HG03159 (cell line): ENCODE measurements at regions not wholly inside any gene's neighbourhood (a gene's known extent, or its start where the extent isn't known, plus 50 kb on each side); places are given as distances from the start of the nearest gene placed in this dataset.
"Not testable (repeated sequence)": the region's sequence is repeated elsewhere in the genome, so short reads cannot be mapped to it uniquely, and the experiment has no call there.

Experiments
- ATAC-seq: cut with Tn5 transposase; IDR thresholded peaks from one replicate; pipeline ENCODE4 v1.9.1; 2021; ENCODE audit warnings: mild to moderate bottlenecking, moderate library complexity; ENCODE audit not compliant: unreplicated experiment

DNA sequence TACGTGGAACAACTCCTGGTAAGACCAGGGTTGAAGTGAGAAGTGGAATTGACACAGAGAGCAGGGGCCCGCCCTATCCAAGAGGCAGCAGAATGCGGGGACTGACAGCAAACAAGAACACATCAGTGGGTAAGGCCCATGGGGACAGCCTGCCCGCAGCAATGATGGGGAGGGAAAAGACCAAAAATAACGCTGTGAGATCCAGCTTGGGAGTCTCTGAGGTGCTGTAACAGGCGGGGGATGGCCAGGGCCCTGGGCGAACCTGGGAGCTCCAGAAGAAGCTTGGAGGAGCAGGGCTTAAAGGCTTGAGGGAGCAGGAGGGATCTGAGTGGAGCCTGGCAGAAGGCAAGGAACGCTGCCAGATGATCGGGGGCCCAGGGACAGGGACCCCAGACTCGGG lies 173.4 kb downstream of the TMEM200C start:
- ATAC-seq = no peak

DNA sequence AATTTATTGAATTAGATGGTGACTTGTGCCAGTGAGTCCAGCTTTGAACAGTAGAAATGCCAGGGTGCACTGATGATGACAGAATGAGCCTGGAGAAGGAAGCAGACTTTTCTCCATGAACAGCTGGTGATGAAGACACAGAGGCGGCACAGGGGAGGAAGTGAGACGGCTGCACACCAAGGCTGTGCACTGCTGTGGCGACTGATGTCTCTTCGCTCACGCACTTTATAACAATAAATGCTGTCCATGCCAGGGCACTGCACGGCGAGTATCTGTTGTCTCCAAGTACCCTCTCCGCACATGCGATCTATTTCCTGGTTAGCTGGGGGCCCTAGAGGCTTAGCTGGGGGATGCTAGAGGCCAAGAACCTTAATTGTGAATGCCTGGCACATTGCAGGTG lies 175.2 kb downstream of the TMEM200C start:
- no peak for ATAC-seq

DNA sequence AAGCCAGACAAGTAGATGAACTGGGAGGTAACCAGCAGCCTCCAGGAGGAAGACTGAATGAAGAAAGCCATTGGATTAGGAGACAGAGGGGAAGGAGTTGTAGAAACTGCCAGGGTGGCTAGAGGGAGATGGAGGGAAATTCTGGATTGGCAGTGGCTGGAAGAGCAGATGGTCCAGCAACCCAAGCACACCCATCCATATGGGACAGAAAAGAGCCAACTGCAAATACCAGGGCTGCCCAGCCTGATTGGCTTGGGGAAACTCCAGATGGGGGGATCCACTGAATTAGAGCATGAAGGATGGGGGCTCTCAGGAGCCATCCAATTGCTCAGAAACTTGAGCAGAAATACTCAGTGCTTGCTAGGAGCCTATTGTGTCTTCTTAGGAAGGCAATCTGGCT lies 173.5 kb upstream of the EPB41L3 start:
- no peak for ATAC-seq

DNA sequence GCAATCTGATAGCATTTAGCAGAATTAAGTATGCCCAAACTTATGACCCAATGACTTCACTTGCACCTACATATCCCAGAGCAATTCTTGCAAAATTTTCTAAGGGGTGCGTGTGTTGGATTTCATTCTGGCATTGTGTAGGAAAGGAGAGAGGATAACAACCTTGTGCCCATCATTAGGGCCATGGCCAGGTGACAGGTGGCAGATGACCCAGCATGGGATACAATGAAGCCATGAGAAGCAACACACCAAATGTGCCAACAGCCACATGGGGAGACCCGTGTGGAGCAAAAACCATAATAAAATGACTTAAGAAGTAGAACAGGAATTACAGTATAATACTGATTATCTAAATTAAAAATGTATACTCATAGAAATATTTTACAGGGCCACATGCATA lies 166.9 kb upstream of the EPB41L3 start:
- no peak for ATAC-seq

DNA sequence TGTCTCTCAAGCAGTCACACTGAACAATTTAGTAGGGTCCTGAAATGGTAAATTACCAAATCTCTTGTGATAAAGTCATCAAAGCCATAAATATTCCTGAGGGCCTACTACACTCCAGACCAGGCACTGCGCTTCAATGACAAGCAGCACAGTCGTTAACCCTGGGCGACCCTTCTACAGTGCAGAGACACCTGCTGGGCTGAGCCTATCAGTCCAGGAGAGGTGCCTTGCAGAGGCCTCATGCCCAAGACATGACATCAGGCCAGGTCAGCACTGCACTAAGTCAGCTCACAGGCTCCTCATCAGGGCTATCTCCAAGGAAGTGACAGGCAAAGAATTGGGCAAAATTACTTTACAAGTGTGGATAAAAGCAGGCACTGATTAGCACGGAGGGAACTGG lies 166.4 kb upstream of the EPB41L3 start:
- no peak for ATAC-seq

DNA sequence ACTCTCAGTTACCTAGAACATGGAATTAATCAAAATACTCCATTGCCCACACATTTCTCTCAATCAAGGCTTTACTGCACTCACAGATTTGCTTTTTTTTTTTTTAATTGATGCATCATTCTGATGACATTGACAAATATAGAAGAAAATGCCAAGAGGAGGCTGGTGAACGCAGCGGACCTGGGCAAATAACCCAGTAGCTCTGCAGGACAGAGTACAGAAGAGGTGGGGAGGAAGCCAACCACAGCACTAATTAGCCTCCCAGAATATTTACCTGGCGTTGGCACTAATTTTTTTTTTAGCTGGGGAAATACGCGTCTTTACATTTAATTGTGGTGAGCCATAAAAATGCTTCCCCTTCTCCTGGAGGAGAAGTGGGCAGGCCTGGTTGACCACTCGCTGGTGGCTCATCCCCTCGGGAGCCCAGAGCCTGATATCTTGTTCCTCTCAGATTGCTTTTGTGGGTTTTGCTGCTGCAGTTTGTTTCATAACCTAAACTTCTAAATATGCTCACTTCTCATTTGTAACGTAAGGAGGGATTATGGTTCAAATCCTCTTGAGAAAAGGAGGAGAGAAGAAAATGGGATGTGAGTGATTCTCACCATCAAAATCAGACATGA lies 165.8 kb upstream of the EPB41L3 start:
- no peak for ATAC-seq

DNA sequence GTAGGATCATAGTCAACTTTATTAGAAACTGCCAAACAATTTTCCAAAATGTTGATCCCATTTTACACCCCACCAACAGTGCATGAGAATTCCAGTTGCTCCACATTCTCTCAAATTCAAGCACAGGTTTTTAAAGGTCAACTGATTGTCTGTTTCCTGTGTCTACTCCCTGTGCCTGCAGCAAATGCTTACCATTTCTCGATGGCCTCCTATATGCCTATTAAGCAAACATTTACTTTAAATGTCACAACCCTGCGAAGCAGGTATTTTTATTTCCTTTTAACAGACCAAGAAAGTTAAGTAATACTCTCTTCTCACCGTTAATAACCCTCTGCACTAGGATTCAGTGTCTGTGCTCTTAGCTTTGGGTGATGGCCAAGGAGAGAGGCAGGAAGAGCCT lies 163.8 kb upstream of the EPB41L3 start:
- no peak for ATAC-seq

DNA sequence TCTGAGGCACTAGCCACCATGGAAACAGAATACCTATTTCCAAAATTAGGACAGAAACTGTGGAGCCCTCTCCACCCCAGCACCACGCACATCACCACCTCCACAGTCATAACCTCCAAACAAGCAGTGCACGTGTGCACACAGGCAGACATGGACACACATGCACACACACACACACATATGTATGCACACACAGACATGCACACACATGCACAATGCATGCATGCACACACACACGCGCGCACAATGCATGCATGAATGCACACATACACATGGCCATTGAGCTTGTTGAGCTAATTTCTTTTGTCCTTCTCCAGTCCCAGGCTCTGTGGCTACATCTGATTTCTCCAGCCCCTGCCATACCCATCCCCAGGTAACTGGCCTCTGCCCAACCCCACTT lies 161.6 kb upstream of the EPB41L3 start:
- no peak for ATAC-seq

DNA sequence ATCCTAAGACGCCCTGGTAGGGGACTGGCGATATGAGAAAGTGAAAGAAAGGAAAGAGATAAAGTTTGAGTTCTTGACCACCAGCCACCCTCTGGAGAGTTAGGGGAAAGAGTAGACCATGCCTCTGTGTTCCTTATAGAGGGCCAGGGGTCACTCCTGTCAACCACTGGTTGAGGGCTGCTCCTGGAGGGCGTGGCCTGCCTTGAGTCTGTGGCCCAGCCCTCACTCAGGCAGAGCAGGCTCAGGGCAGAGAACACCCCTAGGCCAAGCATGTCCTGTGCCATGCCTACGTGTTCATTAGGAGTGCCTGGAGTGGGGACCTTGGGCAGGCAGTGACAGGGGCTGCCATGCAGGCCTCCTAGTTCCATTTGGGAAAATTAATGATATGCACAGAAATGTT lies 161.1 kb upstream of the EPB41L3 start:
- no peak for ATAC-seq

DNA sequence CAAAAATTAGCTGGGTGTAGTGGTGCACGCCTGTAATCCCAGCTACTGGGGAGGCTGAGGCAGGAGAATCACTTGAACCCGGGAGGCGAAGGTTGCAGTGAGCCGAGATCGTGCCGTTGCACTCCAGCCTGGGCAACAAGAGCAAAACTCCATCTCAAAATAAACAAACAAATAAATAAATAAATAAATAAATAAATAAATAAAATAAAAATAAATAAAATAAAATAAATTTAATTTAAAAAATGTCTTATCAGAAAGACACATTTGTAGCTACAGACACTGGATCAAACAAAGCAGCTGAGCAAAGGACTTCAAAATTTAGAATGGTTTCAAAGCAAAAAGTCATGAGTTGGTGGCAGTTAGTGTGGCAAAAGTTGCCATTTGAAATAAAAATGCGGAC lies 158.2 kb upstream of the EPB41L3 start:
- ATAC-seq = not testable (repeated sequence)

DNA sequence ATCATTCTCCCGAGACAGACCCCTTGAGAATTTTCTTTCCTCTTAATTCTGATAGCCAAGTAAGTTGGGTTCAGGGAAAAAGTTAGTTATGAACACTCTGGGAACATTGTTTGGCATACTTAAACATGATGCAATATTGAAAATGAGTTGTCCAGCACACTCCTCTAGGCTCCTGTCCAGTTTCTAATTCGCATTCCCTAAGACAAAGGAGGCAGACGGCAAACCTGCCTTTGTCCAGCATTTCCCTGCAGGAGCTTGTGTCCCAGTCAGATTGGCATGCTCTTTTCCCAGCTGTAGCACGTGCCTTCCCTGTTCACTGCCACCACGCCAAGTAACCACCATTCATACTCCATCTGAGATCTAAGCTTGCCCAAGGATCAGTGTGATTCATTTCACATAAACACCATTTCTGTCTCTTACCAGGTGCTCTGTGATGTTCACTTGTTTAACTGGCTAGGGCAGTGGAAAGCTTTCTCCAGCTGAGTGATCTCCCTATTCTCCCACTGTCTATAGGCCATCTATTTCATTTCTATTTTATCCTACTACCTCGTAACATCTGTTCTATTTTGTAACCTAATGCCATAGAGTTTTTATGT lies 150.0 kb upstream of the EPB41L3 start:
- no peak for ATAC-seq

DNA sequence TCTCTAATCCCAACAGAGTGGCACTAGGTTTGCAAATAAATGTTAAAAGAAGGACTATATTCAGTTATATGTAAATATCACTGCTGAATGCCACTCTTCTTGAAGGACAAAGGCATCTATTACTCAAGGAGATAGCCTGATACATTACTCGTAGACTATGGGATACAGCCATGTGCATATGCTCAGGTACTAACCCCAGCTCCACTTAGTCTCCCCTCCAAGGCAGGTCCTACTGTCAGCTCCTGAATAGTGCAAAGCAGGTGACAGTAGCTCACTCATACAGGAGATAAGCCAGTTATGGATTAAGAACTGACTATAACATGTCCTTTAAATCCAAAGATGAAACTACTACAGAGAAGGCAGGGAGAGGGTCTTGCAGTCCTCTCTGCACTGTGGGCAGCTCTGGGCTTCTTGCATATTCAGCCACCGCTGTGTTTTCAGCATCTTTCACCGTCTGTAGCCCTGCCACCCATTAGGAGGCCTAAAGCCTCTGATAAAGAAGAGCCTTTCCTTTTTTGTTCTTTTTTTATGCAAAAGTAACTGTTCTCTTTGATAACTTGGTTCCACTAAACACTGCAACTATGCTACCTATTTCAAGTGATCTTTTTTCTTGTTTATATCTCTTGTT lies 135.1 kb upstream of the EPB41L3 start:
- no peak for ATAC-seq

DNA sequence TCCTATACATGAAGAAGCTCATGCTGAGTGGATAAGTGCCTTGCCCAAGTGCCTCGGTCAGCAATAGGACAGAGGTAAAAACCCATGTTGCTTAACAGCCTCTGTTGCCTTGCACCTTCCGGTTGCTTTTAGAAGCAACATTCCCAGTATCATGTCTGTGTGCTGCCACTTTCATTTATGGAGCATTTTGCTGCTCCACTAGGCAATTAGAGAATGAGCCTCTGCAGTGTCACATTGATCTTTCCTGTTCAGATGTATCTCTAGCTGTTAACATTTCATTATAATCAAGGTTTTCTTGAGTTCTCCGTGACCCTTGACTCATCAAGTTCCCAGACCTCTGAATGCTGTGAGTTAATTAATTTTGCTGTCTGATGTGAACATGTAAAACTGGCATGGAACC lies 134.5 kb upstream of the EPB41L3 start:
- ATAC-seq = no peak

DNA sequence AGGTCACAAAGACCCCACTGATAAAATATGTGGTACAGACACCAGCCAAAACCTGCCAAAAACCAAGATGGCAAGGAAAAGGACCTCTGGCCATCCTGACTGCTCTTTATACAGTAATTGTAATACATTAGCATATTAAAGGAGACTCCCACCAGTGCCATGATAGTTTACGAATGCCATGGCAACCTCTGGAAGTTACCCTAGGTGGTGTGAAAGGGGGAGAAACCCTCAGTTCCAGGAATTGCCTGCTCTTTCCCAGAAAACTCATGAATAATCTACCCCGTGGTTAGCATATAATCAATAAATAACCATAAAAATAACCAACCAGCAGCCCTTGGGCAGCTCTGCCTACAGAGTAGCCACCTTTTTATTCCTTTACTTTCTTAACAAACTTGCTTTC lies 129.8 kb upstream of the EPB41L3 start:
- ATAC-seq = no peak

DNA sequence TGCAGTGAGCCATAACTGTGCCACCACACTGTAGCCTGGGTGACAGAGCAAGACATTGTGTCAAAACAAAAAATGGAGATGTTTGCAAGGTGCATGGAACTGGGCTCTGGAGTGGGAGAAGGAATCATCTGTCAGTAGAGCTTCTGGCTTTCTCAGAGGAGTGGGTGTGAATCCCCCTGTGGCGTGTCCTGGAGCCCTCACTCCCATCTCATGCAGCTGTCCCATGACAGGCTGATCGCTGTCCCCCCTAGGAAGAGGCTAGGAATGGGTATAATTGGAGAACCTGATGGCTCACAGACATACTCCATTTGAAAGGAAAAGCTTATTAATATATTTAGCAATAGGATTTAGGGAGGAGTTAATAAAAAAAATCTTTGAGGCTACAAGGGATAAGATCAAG lies 125.8 kb upstream of the EPB41L3 start:
- no peak for ATAC-seq

DNA sequence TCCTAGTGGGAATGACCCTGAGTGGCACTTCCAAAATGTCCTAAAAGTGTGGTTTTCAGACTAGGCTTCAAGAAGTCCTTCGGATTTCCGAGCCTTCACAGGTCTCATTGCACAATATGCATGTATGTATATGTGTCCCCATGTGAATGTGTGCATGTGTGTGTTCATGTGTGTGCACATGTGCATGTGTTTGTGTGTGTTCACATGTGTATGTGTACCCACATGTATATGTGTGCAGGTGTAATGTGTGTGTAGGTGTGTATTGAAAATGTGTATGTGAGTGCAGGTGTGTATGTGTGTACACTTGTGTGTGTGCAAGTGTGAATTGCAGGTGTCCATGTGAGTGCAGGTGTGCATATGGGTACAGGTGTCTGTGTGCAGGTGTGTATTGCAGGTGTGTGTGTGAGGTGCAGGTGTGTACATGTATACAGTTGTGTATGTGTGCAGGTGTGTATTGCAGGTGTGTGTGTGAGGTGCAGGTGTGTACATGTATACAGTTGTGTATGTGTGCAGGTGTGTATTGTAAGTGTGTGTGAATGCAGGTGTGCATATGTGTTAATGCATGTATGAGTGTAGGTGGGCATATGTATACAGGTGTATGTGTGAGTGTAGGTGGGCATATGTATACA lies 124.4 kb upstream of the EPB41L3 start:
- ATAC-seq = no peak

DNA sequence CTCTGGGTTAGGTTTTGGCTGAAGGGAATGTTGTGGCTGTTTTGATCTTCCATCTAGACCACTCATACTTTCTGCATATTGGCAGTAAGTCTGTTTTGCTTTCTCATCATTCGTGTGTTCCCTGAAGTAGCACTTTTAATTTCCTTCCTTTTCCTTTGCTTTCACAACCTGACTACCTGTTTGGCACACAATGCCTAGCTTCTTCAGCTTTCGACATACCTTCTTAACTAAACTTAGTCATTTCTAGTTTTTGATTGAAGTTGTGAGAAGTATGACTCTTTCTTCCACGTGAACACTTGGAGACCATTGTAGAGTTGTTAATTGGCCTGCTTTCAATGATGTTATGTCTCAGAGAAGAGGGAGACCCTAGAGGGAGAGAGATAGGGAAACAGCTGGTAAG lies 123.6 kb upstream of the EPB41L3 start:
- no peak for ATAC-seq

DNA sequence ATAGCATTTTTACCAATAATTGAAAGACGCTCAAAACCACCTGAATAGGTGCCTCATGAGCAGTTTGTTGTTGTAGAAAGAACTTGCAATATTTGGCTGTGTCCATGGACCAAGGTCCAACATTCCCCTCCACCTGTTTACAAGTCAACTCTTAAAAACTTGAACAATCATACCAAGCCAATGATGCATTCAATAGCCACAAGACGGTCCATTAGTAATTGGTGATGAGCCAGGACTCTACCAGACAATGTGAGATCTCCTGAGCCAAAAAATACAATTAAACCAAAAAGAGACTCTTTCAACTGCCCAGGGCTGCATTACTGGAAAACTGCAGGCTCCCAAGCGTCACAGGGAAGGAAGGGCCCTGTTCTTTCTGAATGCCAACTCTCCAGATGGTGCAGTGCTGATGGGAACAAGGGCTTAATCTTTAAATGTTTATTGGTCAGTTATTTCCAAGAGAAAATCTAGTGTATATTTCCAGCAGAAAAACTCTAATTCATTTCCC lies 118.8 kb upstream of the EPB41L3 start:
- no peak for ATAC-seq

DNA sequence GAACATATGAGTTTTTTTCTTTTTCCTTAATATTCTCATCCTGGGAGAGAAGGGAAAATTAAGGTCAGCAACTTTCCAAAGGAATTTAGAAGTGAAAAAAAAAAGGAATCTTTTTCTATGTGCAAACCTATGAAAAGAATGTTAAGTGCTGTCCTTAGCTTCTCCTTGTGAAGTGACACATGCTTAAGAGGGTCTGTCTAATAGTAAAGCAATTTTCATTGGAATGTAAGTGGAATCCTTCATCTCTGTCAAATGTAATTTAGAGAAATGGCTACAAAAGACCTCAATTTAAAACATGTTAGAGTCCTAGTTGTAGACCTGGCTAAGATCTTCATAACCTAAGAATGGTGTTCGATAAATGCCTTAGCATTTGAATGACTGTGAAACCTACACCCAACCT lies 117.4 kb upstream of the EPB41L3 start:
- ATAC-seq = no peak

DNA sequence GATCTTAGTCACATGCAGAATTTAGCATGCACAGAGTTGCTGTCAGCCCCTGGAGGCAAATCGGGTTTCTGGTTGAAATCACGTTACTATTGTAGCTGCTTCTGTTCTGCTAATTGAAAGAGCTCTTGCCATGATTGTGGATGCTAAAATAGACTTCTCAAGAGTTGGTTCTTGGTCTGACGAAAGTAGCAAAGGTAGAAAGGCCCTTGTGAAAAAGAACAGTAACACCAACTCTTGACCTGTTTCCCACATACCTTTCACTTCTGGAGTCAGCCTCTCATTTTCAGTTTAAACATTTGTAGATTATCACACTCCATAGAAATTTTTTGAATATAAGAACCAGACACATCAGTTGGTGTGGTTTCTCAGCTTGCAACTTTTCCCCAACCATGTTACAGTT lies 110.0 kb upstream of the EPB41L3 start:
- ATAC-seq = no peak

DNA sequence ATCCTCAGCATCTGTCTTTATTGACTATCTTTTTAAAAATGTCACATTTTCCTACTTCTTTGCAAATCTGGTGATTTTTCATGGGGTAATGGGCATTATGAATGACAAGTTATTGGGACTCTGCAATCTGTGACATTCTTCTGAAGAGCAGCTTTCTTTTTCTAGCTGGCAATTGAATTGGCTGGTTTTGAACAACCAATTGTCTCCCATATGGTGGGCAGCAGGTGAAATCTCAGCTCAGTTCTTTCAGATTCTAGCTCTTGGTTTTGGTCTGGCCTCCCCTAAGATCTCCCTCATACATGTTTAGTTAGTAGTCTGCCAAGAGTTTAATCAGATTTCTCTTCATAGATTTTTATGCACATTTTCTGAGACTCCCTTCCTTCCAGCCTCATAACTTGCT lies 107.9 kb upstream of the EPB41L3 start:
- no peak for ATAC-seq

DNA sequence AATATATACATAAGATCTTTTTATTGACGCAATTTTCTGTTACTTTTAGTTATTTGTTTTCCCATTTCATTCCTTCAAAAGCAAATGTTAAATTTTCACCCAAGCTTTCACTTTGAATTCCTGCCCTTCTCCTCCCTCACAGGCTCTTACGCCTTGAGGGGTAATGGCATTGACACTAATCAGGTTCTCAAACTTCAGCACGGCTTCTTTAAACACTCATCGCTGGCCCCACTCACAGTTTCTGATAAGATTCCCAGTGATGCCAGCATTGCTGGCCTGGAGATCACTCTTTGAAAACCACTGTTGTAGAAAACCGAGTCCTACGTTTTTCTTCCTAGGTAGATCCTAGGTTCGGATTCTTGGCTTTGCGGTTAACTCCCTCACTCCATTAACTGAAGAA lies 105.6 kb upstream of the EPB41L3 start:
- no peak for ATAC-seq
